Tibial nerve (tissue), 4 donors: ENCODE measurements at regions not wholly inside any gene's neighbourhood (a gene's known extent, or its start where the extent isn't known, plus 50 kb on each side); places are given as distances from the start of the nearest gene placed in this dataset.

Source experiments
- EP300 ChIP-seq, 2 donors: sonication (generic); formaldehyde crosslinking; IDR thresholded peaks; one replicate each; pipeline ENCODE4 v1.6.1; 2017; ENCODE audit warnings: antibody characterized with exemption in 2 of 2, mild to moderate bottlenecking in 1 of 2
- POLR2A ChIP-seq, 2 donors: fragments of 450-650 bp; IDR thresholded peaks; one replicate each; pipeline ENCODE4 v1.6.1; 2017; ENCODE audit warnings: antibody characterized with exemption in 2 of 2, mild to moderate bottlenecking in 2 of 2, moderate library complexity in 2 of 2
- TF ChIP-seq, protein P1 (sequence below), 5 experiments: fragments of 200-600 bp in 3 of 5; fragments of 450-650 bp in 2 of 5; sonication (generic) in 3 of 5; IDR thresholded peaks; one replicate each; pipeline ENCODE4 v1.5.1; 2016 to 2019; ENCODE audit warnings: antibody characterized with exemption in 5 of 5, mild to moderate bottlenecking in 3 of 5, moderate library complexity in 2 of 5

GRCh38 chr5:71877511-71877910 is 158.4 kb downstream of the CARTPT start:
- TF ChIP-seq, protein P1, sequence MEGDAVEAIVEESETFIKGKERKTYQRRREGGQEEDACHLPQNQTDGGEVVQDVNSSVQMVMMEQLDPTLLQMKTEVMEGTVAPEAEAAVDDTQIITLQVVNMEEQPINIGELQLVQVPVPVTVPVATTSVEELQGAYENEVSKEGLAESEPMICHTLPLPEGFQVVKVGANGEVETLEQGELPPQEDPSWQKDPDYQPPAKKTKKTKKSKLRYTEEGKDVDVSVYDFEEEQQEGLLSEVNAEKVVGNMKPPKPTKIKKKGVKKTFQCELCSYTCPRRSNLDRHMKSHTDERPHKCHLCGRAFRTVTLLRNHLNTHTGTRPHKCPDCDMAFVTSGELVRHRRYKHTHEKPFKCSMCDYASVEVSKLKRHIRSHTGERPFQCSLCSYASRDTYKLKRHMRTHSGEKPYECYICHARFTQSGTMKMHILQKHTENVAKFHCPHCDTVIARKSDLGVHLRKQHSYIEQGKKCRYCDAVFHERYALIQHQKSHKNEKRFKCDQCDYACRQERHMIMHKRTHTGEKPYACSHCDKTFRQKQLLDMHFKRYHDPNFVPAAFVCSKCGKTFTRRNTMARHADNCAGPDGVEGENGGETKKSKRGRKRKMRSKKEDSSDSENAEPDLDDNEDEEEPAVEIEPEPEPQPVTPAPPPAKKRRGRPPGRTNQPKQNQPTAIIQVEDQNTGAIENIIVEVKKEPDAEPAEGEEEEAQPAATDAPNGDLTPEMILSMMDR (IDR thresholded peaks at IDR 0.05): no peak
- TF ChIP-seq POLR2A (IDR thresholded peaks at IDR 0.05) (no peak), EP300 (IDR thresholded peaks at IDR 0.05) (no peak)
